MM.1S (cell line): ENCODE measurements at regions not wholly inside any gene's neighbourhood (a gene's known extent, or its start where the extent isn't known, plus 50 kb on each side); places are given as distances from the start of the nearest gene placed in this dataset.

ENCODE experiments used
- DNase-seq: peaks from one replicate; pipeline ENCODE4 v3.0.0-alpha.2; 2015
- H2AFZ ChIP-seq: fragments of 300-600 bp; sonication (generic); 2 replicates; pipeline ENCODE4 v1.6.0; 2016; ENCODE audit warnings: antibody characterized with exemption, low read length
- H3F3A ChIP-seq: fragments of 300-600 bp; sonication (generic); 2 replicates; pipeline ENCODE4 v1.6.1; 2016; ENCODE audit warnings: mild to moderate bottlenecking, antibody characterized with exemption, low read length, moderate library complexity, mixed read lengths; ENCODE audit not compliant: insufficient read depth
- H3K27ac ChIP-seq: fragments of 300-600 bp; sonication (generic); 2 replicates; pipeline ENCODE4 v1.5.1; 2016; ENCODE audit warnings: mild to moderate bottlenecking, low read length
- H3K27me3 ChIP-seq: fragments of 300-600 bp; sonication (generic); replicated peaks from 2 replicates; pipeline ENCODE4 v1.6.0; 2016; ENCODE audit warnings: low read length; ENCODE audit not compliant: insufficient read depth
- H3K36me3 ChIP-seq: fragments of 300-600 bp; sonication (generic); replicated peaks from 2 replicates; pipeline ENCODE4 v1.6.1; 2016; ENCODE audit warnings: mild to moderate bottlenecking, low read length, mixed read lengths; ENCODE audit not compliant: insufficient read depth
- H3K4me1 ChIP-seq: fragments of 300-600 bp; sonication (generic); 2 replicates; pipeline ENCODE4 v1.6.1; 2016; ENCODE audit warnings: low read length, mixed read lengths
- H3K4me2 ChIP-seq: fragments of 300-600 bp; sonication (generic); 2 replicates; pipeline ENCODE4 v1.6.0; 2016; ENCODE audit warnings: low read depth, low read length
- H3K4me3 ChIP-seq: fragments of 300-600 bp; sonication (generic); 2 replicates; pipeline ENCODE4 v1.5.1; 2016; ENCODE audit warnings: low read length, mixed read lengths
- H3K79me2 ChIP-seq: fragments of 300-600 bp; sonication (generic); 2 replicates; pipeline ENCODE4 v1.6.1; 2016; ENCODE audit warnings: mixed run types, low read length, mixed read lengths
- H3K9ac ChIP-seq: fragments of 300-600 bp; sonication (generic); 2 replicates; pipeline ENCODE4 v1.6.1; 2016; ENCODE audit warnings: low read length, mixed read lengths
- H3K9me2 ChIP-seq: fragments of 300-600 bp; sonication (generic); replicated peaks from 2 replicates; pipeline ENCODE4 v1.6.1; 2016; ENCODE audit warnings: mild to moderate bottlenecking, low read length, mixed read lengths; ENCODE audit not compliant: insufficient read depth
- H3K9me3 ChIP-seq: fragments of 300-600 bp; sonication (generic); replicated peaks from 2 replicates; pipeline ENCODE4 v1.6.1; 2016; ENCODE audit warnings: mild to moderate bottlenecking, low read length, mixed read lengths; ENCODE audit not compliant: insufficient read depth
- H4K20me1 ChIP-seq: fragments of 300-600 bp; sonication (generic); 2 replicates; pipeline ENCODE4 v1.6.1; 2016; ENCODE audit warnings: mild to moderate bottlenecking, low read length, moderate library complexity, mixed read lengths; ENCODE audit not compliant: insufficient read depth
- CTCF ChIP-seq: fragments of 300-600 bp; sonication (generic); IDR thresholded peaks from 2 replicates; pipeline ENCODE4 v1.5.1; 2016; ENCODE audit warnings: antibody characterized with exemption, low read length, mixed read lengths
- EZH2 ChIP-seq: fragments of 300-600 bp; sonication (generic); optimal IDR thresholded peaks from 2 replicates; pipeline ENCODE3; 2017; ENCODE audit warnings: low read depth, mild to moderate bottlenecking, antibody characterized with exemption, low read length, mixed read lengths
- EZH2phosphoT487 ChIP-seq: fragments of 300-600 bp; sonication (generic); IDR thresholded peaks from 2 replicates; pipeline ENCODE4 v1.6.1; 2018; ENCODE audit warnings: antibody characterized with exemption, low read length

- Histone ChIP-seq H4K20me1 (no peaks in the 10 kb centered on the region), H3K4me3 (peak overlapping the region; percentile 51), H3K27ac (peak overlapping the region; percentile 13; the same call in 1 of the 2 replicates), H3F3A (no peaks in the 10 kb centered on the region), H3K9me3 (no peaks in the 10 kb centered on the region), H3K4me1 (no peaks in the 10 kb centered on the region), H2AFZ (peak overlapping the region; percentile 48), H3K27me3 (no peaks in the 10 kb centered on the region), H3K9me2 (no peaks in the 10 kb centered on the region), H3K79me2 (no peaks in the 10 kb centered on the region), H3K9ac (peak overlapping the region; percentile 20; the same call in 1 of the 2 replicates), H3K36me3 (no peaks in the 10 kb centered on the region), H3K4me2 (peak overlapping the region; percentile 72)
- DNase-seq, result peak; percentile 41
- no peak for TF ChIP-seq EZH2phosphoT487
- no peak for TF ChIP-seq EZH2
These were observed 107.9 kb downstream of the S1PR1 start for GRCh38 chr1:101344745-101345144.

DNA sequence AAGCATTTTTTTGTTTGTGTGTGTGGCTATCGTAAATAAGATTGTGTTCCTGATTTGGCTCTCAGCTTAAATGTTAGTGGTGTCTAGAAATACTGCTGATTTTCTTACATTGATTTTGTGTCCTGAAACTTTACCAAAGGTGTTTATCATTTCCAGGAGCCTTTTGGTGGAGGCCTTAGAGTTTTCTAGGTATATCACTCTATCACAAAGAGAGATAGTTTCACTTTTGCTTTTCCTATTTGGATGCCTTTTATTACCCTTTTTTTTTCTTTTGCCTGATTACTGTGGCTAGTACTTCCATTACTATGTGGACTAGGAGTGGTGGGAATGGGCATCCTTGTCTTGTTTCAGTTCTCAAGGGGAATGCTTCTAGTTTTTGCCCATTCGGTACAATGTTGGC lies 109.6 kb downstream of the S1PR1 start:
- peak overlapping the region; percentile 20 for H3K4me3 ChIP-seq
- no peaks in the 10 kb centered on the region for H3K27me3 ChIP-seq
- no peak overlapping the region for H3K9ac ChIP-seq
- H3K9me2 ChIP-seq, result no peaks in the 10 kb centered on the region
- H3K36me3 ChIP-seq, result no peaks in the 10 kb centered on the region
- H3F3A ChIP-seq, result no peaks in the 10 kb centered on the region
- TF ChIP-seq CTCF, result no peak
- no peak for TF ChIP-seq EZH2
- no peak for TF ChIP-seq EZH2phosphoT487
- no peaks in the 10 kb centered on the region for H3K4me1 ChIP-seq
- DNase-seq, result peak; percentile 9
- H4K20me1 ChIP-seq, result no peaks in the 10 kb centered on the region
- H3K9me3 ChIP-seq, result no peaks in the 10 kb centered on the region
- 0 out of 2 replicates have a peak overlapping the region, but pooled peaks have one; percentile 35 for H2AFZ ChIP-seq
- H3K27ac ChIP-seq, result no peak overlapping the region
- no peaks in the 10 kb centered on the region for H3K79me2 ChIP-seq
- H3K4me2 ChIP-seq, result peak overlapping the region; percentile 54; the same call in 1 of the 2 replicates

DNA sequence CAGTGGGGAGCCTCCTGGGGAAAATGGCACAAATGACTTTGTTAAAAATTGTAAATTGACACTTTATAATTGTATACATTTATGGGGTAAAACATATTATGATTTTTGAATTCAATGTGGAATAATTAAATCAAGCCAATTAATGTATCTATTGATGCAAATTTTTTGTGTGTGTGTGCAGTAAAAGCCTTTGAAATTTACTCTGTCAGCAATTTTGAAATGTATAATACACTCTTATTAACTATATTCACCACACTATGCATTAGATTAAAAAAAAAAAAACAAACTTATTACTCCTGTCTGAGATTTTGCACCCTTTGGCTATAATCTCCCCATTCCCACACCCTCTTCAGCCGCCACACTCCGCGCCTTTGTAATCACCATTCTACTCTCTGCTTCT lies 119.2 kb downstream of the S1PR1 start:
- no peak overlapping the region for H2AFZ ChIP-seq
- no peak overlapping the region for H3K4me3 ChIP-seq
- no peak overlapping the region for H3K4me2 ChIP-seq
- H3K79me2 ChIP-seq, result no peaks in the 10 kb centered on the region
- no peaks in the 10 kb centered on the region for H4K20me1 ChIP-seq
- H3K36me3 ChIP-seq, result no peaks in the 10 kb centered on the region
- no peak overlapping the region for H3K27ac ChIP-seq
- DNase-seq, result no peak
- H3K9me3 ChIP-seq, result no peaks in the 10 kb centered on the region
- H3F3A ChIP-seq, result no peaks in the 10 kb centered on the region
- H3K4me1 ChIP-seq, result no peaks in the 10 kb centered on the region
- no peak overlapping the region for H3K9ac ChIP-seq
- no peak for TF ChIP-seq EZH2
- no peak for TF ChIP-seq EZH2phosphoT487
- TF ChIP-seq CTCF, result no peak
- no peaks in the 10 kb centered on the region for H3K9me2 ChIP-seq
- no peaks in the 10 kb centered on the region for H3K27me3 ChIP-seq

DNA sequence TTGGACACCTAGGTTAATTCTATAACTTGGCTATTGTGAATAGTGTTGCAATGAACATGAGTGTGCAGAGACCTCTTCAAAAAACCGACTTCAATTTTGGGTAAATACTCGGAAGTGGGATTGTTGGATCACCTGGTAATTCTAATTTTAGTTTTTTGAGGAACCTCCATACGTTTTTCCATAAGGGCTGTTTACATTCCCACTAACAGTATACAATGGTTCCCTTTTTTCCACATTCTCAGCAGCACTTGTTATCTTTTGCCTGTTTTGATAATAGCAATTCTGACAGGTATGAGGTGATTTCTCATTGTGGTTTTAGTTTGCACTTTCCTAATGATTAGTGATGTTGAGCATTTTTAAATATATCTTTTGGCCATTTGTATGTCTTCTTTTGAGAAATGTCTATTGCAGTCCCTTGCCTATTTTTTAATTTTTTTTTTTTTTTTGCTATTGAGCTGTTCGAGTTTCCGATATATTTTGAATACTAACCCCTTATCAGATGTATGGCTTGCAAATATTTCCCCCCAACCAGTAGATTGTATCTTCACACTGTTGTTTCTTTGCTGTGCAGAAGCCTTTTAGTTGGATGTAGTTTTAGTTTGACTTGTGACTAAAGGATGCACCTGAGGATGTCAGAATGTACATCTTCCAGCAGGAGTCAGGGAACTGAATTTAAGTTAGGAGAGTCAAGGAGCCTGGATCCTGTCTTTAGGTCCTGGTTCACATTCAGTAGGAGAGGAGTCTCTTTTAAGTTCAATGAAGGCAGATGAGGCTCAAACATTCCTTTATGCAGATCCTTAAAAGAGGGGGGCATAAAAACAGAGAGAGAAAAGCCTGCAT lies 120.0 kb downstream of the S1PR1 start:
- Histone ChIP-seq H3K4me1 (no peaks in the 10 kb centered on the region), H3K36me3 (no peaks in the 10 kb centered on the region), H3K27ac (no peak overlapping the region), H3K4me3 (no peak overlapping the region), H2AFZ (no peak overlapping the region), H3K9me2 (no peaks in the 10 kb centered on the region), H3K79me2 (no peaks in the 10 kb centered on the region), H4K20me1 (no peaks in the 10 kb centered on the region), H3K4me2 (no peak overlapping the region), H3F3A (no peaks in the 10 kb centered on the region), H3K9me3 (no peaks in the 10 kb centered on the region), H3K27me3 (no peaks in the 10 kb centered on the region), H3K9ac (no peak overlapping the region)
- TF ChIP-seq EZH2phosphoT487 (no peak), EZH2 (no peak), CTCF (no peak)
- no peak for DNase-seq
